ENCODE measurements at regions not wholly inside any gene's neighbourhood (a gene's known extent, or its start where the extent isn't known, plus 50 kb on each side); places are given as distances from the start of the nearest gene placed in this dataset.
"Not testable (repeated sequence)": the region's sequence is repeated elsewhere in the genome, so short reads cannot be mapped to it uniquely, and the experiment has no call there.

DNA sequence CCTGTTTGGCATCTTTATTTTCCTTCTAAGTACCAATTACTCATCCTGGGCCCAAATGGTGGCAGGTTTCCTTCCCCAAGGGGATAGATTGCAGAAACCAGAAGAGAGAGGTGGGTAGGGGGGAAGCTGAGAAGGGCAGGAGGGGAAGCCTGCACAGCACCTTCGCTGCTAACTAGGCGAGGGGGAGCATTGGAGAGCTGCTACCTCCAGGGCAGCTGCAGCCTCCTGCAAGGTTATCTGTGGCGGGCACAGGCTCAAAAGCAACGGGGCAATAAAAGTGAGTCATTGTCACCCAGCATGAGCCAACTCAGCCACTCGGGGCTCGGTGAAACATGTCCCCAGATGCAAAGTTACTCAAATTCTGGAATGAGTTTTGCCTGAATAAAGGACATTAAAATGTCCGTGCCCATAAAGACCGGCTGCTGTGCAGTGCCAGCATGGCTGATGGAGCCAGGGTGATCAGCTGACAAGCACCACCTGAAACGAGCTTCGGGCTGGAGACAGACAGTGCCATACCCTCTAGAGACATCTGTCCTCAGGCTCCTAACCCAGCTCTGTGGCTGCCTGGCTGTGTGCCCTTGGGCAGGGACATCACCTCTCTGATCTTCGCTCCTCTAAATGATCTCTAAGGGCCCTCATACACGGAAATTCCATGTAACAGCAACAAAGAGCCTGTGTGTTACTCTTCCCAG is 68.1 kb upstream of the GRIN2A start:
- no peak for DNase-seq
- TF ChIP-seq CTCF (IDR thresholded peaks at IDR 0.05; ENCODE audit: low read depth, low read length) = no peak
- no peak overlapping the region for H3K4me3 ChIP-seq (ENCODE audit: low read depth, low read length)
- H3K36me3 ChIP-seq = no peaks in the 10 kb centered on the region
- H3K27me3 ChIP-seq (ENCODE audit: insufficient read depth, low read depth, severe bottlenecking) = no peaks in the 10 kb centered on the region
- no peaks in the 10 kb centered on the region for H3K9me3 ChIP-seq (ENCODE audit: severe bottlenecking)
- no peak overlapping the region for H3K27ac ChIP-seq

- peak; percentile 75 for DNase-seq
- Histone ChIP-seq H3K27me3 (ENCODE audit: insufficient read depth, low read depth, severe bottlenecking) (no peaks in the 10 kb centered on the region), H3K36me3 (no peaks in the 10 kb centered on the region), H3K27ac (no peak overlapping the region), H3K4me3 (ENCODE audit: low read depth, low read length) (no peak overlapping the region), H3K9me3 (ENCODE audit: severe bottlenecking) (no peaks in the 10 kb centered on the region)
- no peak for TF ChIP-seq CTCF (IDR thresholded peaks at IDR 0.05; ENCODE audit: low read depth, low read length)
Observed at GRCh38 chr16:10252155-10252554, 69.9 kb upstream of the GRIN2A start.

- Histone ChIP-seq H3K36me3 (no peaks in the 10 kb centered on the region), H3K27me3 (ENCODE audit: insufficient read depth, low read depth, severe bottlenecking) (no peaks in the 10 kb centered on the region), H3K27ac (no peak overlapping the region), H3K4me3 (ENCODE audit: low read depth, low read length) (no peak overlapping the region), H3K9me3 (ENCODE audit: severe bottlenecking) (no peaks in the 10 kb centered on the region)
- TF ChIP-seq CTCF (IDR thresholded peaks at IDR 0.05; ENCODE audit: low read depth, low read length) = no peak
- no peak for DNase-seq
Observed at GRCh38 chr16:10253409-10253808, 71.2 kb upstream of the GRIN2A start.

DNA sequence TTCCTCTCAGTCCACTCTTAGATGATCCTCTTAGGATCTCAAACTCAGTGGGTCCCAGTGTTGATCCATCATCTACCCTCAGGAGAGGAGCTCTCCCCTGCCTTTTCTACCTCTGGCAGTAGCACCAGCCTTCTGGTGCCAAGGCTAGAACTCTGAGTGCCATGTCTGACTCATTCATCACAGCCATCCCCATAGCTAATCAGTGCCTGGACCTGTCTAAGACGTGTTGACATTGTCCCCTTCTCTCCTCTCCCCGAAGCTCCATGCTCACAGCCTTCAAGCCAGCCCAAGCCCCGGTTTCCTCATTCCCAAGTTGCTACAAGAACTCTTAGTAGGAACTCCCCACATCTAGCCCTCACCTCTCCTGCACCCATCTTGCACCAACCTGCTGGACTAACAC is 73.5 kb upstream of the GRIN2A start:
- H3K9me3 ChIP-seq (ENCODE audit: severe bottlenecking) = no peaks in the 10 kb centered on the region
- no peak for TF ChIP-seq CTCF (IDR thresholded peaks at IDR 0.05; ENCODE audit: low read depth, low read length)
- H3K36me3 ChIP-seq = no peaks in the 10 kb centered on the region
- H3K4me3 ChIP-seq (ENCODE audit: low read depth, low read length) = no peak overlapping the region
- no peak for DNase-seq
- no peaks in the 10 kb centered on the region for H3K27me3 ChIP-seq (ENCODE audit: insufficient read depth, low read depth, severe bottlenecking)
- no peak overlapping the region for H3K27ac ChIP-seq

GRCh38 chr16:10256784-10257641 is 74.8 kb upstream of the GRIN2A start:
- H3K27ac ChIP-seq = peak overlapping the region; percentile 5; the same call in 1 of the 2 replicates
- DNase-seq = peak; percentile 69
- H3K4me3 ChIP-seq (ENCODE audit: low read depth, low read length) = no peak overlapping the region
- H3K27me3 ChIP-seq (ENCODE audit: insufficient read depth, low read depth, severe bottlenecking) = no peaks in the 10 kb centered on the region
- no peaks in the 10 kb centered on the region for H3K9me3 ChIP-seq (ENCODE audit: severe bottlenecking)
- no peaks in the 10 kb centered on the region for H3K36me3 ChIP-seq
- TF ChIP-seq CTCF (IDR thresholded peaks at IDR 0.05; ENCODE audit: low read depth, low read length) = peak; percentile 65

DNA sequence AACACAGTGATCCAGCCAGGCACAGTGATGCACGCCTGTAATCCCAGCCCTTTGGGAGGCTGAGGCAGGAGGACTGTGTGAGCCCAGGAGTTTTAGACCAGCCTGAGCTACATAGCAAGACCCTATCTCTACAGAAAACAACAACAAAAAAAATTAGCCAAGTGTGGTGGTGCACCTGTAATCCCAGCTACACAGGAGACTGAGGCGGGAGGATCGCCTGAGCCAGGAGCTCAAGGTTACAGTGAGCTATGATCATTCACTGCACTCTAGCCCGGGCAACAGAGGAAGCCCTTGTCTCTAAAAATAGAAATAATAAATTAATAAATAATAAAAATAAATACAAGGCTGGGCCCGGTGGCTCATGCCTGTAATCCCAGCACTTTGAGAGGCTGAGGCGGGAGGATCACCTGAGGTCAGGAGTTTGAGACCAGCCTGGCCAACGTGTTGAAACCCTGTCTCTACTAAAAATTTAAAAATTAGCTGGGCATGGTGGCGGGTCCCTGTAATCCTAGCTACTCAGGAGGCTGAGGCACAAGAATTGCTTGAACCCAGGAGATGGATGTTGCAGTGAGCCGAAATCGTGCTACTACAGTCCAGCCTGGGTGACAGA is 75.5 kb upstream of the GRIN2A start:
- H3K27ac ChIP-seq; H3K9me3 ChIP-seq (ENCODE audit: severe bottlenecking); H3K36me3 ChIP-seq; H3K27me3 ChIP-seq (ENCODE audit: insufficient read depth, low read depth, severe bottlenecking); H3K4me3 ChIP-seq (ENCODE audit: low read depth, low read length); DNase-seq: not testable (repeated sequence)

GRCh38 chr16:10258930-10259603 is 76.8 kb upstream of the GRIN2A start:
- H3K9me3 ChIP-seq (ENCODE audit: severe bottlenecking); H3K36me3 ChIP-seq; H3K27ac ChIP-seq; H3K4me3 ChIP-seq (ENCODE audit: low read depth, low read length); H3K27me3 ChIP-seq (ENCODE audit: insufficient read depth, low read depth, severe bottlenecking); DNase-seq: not testable (repeated sequence)
